ENCODE measurements at regions not wholly inside any gene's neighbourhood (a gene's known extent, or its start where the extent isn't known, plus 50 kb on each side); places are given as distances from the start of the nearest gene placed in this dataset.

GRCh38 chr4:157918036-157918832 lies 254.6 kb downstream of the GASK1B start:
- DNase-seq (ENCODE audit: low read depth), result no peak
- H3K4me3 ChIP-seq (ENCODE audit: low read depth, low read length), result no peak overlapping the region
- TF ChIP-seq, protein P1, sequence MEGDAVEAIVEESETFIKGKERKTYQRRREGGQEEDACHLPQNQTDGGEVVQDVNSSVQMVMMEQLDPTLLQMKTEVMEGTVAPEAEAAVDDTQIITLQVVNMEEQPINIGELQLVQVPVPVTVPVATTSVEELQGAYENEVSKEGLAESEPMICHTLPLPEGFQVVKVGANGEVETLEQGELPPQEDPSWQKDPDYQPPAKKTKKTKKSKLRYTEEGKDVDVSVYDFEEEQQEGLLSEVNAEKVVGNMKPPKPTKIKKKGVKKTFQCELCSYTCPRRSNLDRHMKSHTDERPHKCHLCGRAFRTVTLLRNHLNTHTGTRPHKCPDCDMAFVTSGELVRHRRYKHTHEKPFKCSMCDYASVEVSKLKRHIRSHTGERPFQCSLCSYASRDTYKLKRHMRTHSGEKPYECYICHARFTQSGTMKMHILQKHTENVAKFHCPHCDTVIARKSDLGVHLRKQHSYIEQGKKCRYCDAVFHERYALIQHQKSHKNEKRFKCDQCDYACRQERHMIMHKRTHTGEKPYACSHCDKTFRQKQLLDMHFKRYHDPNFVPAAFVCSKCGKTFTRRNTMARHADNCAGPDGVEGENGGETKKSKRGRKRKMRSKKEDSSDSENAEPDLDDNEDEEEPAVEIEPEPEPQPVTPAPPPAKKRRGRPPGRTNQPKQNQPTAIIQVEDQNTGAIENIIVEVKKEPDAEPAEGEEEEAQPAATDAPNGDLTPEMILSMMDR (IDR thresholded peaks at IDR 0.05; ENCODE audit: control insufficient read depth, extremely low read depth, insufficient read depth), result no peak

- TF ChIP-seq, protein P1 (IDR thresholded peaks at IDR 0.05; ENCODE audit: control insufficient read depth, extremely low read depth, insufficient read depth), result no peak
- DNase-seq (ENCODE audit: low read depth), result no peak
- H3K4me3 ChIP-seq (ENCODE audit: low read depth, low read length), result no peak overlapping the region
These were observed 260.6 kb downstream of the GASK1B start for GRCh38 chr4:157912212-157912611.

DNA sequence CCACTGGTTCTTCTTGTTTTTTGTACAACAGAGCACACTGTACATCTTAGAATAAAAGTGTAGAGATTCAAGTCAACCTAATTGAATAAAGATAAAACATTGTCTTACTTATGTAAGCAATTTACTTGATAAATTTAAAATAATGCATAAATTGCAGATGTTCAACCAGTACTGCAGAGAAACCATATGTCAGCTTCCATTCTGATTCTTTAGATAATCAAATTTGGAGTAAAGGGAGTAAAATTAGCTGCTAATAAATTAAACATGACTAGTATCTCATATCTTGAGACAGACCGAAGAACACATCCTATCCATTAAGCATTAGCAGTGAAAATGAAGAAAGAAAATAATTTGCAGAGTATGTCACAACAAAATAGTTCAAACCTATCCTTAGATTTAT lies 261.2 kb downstream of the GASK1B start:
- no peak for DNase-seq (ENCODE audit: low read depth)
- TF ChIP-seq, protein P1 (IDR thresholded peaks at IDR 0.05; ENCODE audit: control insufficient read depth, extremely low read depth, insufficient read depth), result no peak

DNA sequence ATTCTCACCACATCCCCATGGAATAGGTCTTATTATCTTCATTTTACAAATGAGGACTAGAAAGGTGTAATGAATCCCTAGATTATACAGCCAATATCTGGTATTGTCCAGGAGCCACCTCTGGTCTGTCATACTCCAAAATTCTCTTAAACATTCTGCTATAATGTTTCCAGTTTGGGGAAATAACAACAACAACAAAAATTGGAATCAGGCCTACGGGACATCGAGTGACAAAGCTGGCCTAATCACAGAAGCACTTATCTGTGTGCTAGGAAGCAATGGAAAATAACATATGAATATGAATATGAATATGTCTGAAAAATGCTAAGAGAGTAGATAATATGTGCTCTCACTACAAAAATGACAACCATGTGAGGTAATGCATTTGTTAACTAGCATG lies 264.1 kb downstream of the GASK1B start:
- TF ChIP-seq, protein P1 (IDR thresholded peaks at IDR 0.05; ENCODE audit: control insufficient read depth, extremely low read depth, insufficient read depth), result no peak
- no peak for DNase-seq (ENCODE audit: low read depth)
- H3K4me3 ChIP-seq (ENCODE audit: low read depth, low read length), result no peak overlapping the region

More for the DNA sequence above, 261.2 kb downstream of the GASK1B start:
- H3K4me3 ChIP-seq (ENCODE audit: low read depth, low read length), result no peak overlapping the region

DNA sequence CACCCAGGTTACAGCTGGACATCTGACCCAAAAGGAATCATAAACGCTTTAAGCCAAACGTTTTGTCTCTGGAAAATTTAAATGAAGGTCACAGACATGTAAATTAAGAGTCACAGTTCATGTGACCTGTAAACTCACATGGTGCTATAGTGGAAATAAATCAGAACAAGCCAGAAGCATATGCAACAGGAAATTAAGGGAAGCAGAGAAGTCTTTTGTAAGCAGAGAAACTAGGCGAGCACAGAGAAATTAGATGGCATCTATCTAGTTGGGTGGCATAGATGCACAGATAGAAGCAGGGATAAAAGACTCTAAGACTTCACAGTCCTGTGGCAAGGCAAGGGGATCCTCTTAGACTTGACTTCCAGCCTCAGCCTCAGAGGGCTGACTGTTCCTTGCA lies 264.8 kb downstream of the GASK1B start:
- no peak overlapping the region for H3K4me3 ChIP-seq (ENCODE audit: low read depth, low read length)
- TF ChIP-seq, protein P1 (IDR thresholded peaks at IDR 0.05; ENCODE audit: control insufficient read depth, extremely low read depth, insufficient read depth), result no peak
- no peak for DNase-seq (ENCODE audit: low read depth)

GRCh38 chr4:157907226-157907946 lies 265.4 kb downstream of the GASK1B start:
- no peak overlapping the region for H3K4me3 ChIP-seq (ENCODE audit: low read depth, low read length)
- TF ChIP-seq, protein P1 (IDR thresholded peaks at IDR 0.05; ENCODE audit: control insufficient read depth, extremely low read depth, insufficient read depth), result no peak
- DNase-seq (ENCODE audit: low read depth), result no peak
